ENCODE measurements at regions not wholly inside any gene's neighbourhood (a gene's known extent, or its start where the extent isn't known, plus 50 kb on each side); places are given as distances from the start of the nearest gene placed in this dataset.

- TF ChIP-seq CTCF (IDR thresholded peaks at IDR 0.05) (no peak), POLR2A (IDR thresholded peaks at IDR 0.05) (no peak), EP300 (IDR thresholded peaks at IDR 0.05) (no peak), POLR2AphosphoS5 (IDR thresholded peaks at IDR 0.05) (no peak)
Measured at GRCh38 chr10:2910656-2911055, 156.7 kb upstream of the PFKP start.

Data from sigmoid colon (tissue), 4 donors.